HEK293 (cell line): ENCODE measurements at regions not wholly inside any gene's neighbourhood (a gene's known extent, or its start where the extent isn't known, plus 50 kb on each side); places are given as distances from the start of the nearest gene placed in this dataset.

Experiments used
- CTCF ChIA-PET: fragments of 350-600 bp; formaldehyde crosslinking; extraction: SDS; loops from one replicate; lab custom pipeline; 2021; ENCODE audit warnings: antibody characterized with exemption; lab: Yijun Ruan, JAX
- POLR2A ChIA-PET: fragments of 300-600 bp; formaldehyde crosslinking; extraction: SDS; loops from one replicate; lab custom pipeline; 2020; ENCODE audit warnings: antibody characterized with exemption, inconsistent platforms; lab: Yijun Ruan, JAX
- H3K27ac ChIP-seq: fragments of 200-500 bp; sonication (Bioruptor generic); 2 replicates; pipeline ENCODE4 v1.5.1; 2014; ENCODE audit warnings: low read depth, low read length, control low read depth, inconsistent platforms; ENCODE audit errors: extremely low read depth
- H3K36me3 ChIP-seq, 2 experiments: fragments of 200-500 bp in 1 of 2; sonication (Bioruptor generic) in 1 of 2; 1 replicate in 1 of 2; 2 replicates in 1 of 2; pipeline ENCODE4 v1.5.1; 2014 to 2017; ENCODE audit warnings: inconsistent platforms in 2 of 2, low read length in 2 of 2; ENCODE audit not compliant: control insufficient read depth in 2 of 2, insufficient read depth in 1 of 2
- H3K4me1 ChIP-seq: fragments of 200-500 bp; sonication (Bioruptor generic); 2 replicates; pipeline ENCODE4 v1.5.1; 2014; ENCODE audit warnings: mild to moderate bottlenecking, low read length, inconsistent platforms; ENCODE audit not compliant: control insufficient read depth, insufficient read depth
- H3K4me3 ChIP-seq: 2 replicates; pipeline ENCODE4 v1.5.1; 2011; ENCODE audit warnings: low read depth, mild to moderate bottlenecking, control low read depth, low read length, moderate library complexity
- H3K9me3 ChIP-seq: fragments of 200-500 bp; sonication (Bioruptor generic); 2 replicates; pipeline ENCODE4 v1.5.1; 2014; ENCODE audit warnings: low read depth, low read length, inconsistent platforms; ENCODE audit not compliant: control insufficient read depth, insufficient read depth
- BCL11A ChIP-seq: fragments of 450-650 bp; formaldehyde crosslinking; IDR thresholded peaks from 2 replicates; pipeline ENCODE4 v1.5.1; 2016; ENCODE audit warnings: low read depth, missing biosample characterization, missing genetic modification characterization
- KLF10 ChIP-seq: fragments of 450-650 bp; IDR thresholded peaks from 2 replicates; pipeline ENCODE4 v1.5.1; 2018; ENCODE audit warnings: missing biosample characterization, mild to moderate bottlenecking, missing genetic modification characterization
- OSR2 ChIP-seq: fragments of 450-650 bp; formaldehyde crosslinking; IDR thresholded peaks from 2 replicates; pipeline ENCODE4 v1.5.1; 2016; ENCODE audit warnings: missing biosample characterization, missing genetic modification characterization
- PRDM6 ChIP-seq: fragments of 450-650 bp; formaldehyde crosslinking; IDR thresholded peaks from 2 replicates; pipeline ENCODE4 v1.5.1; 2017; ENCODE audit warnings: missing biosample characterization, missing genetic modification characterization
- SALL2 ChIP-seq: fragments of 450-650 bp; formaldehyde crosslinking; IDR thresholded peaks from 2 replicates; pipeline ENCODE4 v1.5.0; 2017; ENCODE audit warnings: missing biosample characterization, mild to moderate bottlenecking, missing genetic modification characterization, borderline replicate concordance
- SP2 ChIP-seq: fragments of 450-650 bp; formaldehyde crosslinking; IDR thresholded peaks from 2 replicates; pipeline ENCODE4 v1.5.1; 2016; ENCODE audit warnings: missing biosample characterization, missing genetic modification characterization
- ZBTB11 ChIP-seq: fragments of 450-650 bp; formaldehyde crosslinking; conservative IDR thresholded peaks from 2 replicates; pipeline ENCODE4 v1.5.1; 2016; ENCODE audit warnings: low read depth, missing biosample characterization, missing genetic modification characterization
- ZBTB21 ChIP-seq: fragments of 450-650 bp; formaldehyde crosslinking; IDR thresholded peaks from 2 replicates; pipeline ENCODE4 v1.5.1; 2017; ENCODE audit warnings: missing biosample characterization, missing genetic modification characterization
- ZEB2 ChIP-seq: fragments of 450-650 bp; formaldehyde crosslinking; IDR thresholded peaks from 2 replicates; pipeline ENCODE4 v1.5.1; 2016; ENCODE audit warnings: missing biosample characterization, missing genetic modification characterization
- ZNF214 ChIP-seq: fragments of 450-650 bp; formaldehyde crosslinking; IDR thresholded peaks from 2 replicates; pipeline ENCODE4 v1.5.1; 2017; ENCODE audit warnings: missing biosample characterization, mild to moderate bottlenecking, missing genetic modification characterization, borderline replicate concordance
- ZNF26 ChIP-seq: fragments of 450-650 bp; formaldehyde crosslinking; IDR thresholded peaks from 2 replicates; pipeline ENCODE4 v1.5.1; 2016; ENCODE audit warnings: missing biosample characterization, missing genetic modification characterization
- ZNF292 ChIP-seq: fragments of 450-650 bp; formaldehyde crosslinking; IDR thresholded peaks from 2 replicates; pipeline ENCODE4 v1.5.1; 2016; ENCODE audit warnings: low read depth, missing biosample characterization, missing genetic modification characterization, borderline replicate concordance
- ZNF488 ChIP-seq: fragments of 450-650 bp; formaldehyde crosslinking; IDR thresholded peaks from 2 replicates; pipeline ENCODE4 v1.5.1; 2016; ENCODE audit warnings: missing biosample characterization, missing genetic modification characterization
- ZNF510 ChIP-seq: fragments of 450-650 bp; formaldehyde crosslinking; IDR thresholded peaks from 2 replicates; pipeline ENCODE4 v1.5.1; 2018; ENCODE audit warnings: mild to moderate bottlenecking, missing genetic modification characterization, missing biosample characterization; ENCODE audit not compliant: insufficient replicate concordance
- ZNF596 ChIP-seq: fragments of 450-650 bp; IDR thresholded peaks from 2 replicates; pipeline ENCODE4 v1.5.0; 2018; ENCODE audit warnings: missing biosample characterization, mild to moderate bottlenecking, missing genetic modification characterization, moderate library complexity
- ZNF658 ChIP-seq: fragments of 450-650 bp; formaldehyde crosslinking; IDR thresholded peaks from 2 replicates; pipeline ENCODE4; 2016; ENCODE audit warnings: missing biosample characterization, missing genetic modification characterization
- ZNF670 ChIP-seq: fragments of 450-650 bp; formaldehyde crosslinking; IDR thresholded peaks from 2 replicates; pipeline ENCODE4 v1.5.1; 2016; ENCODE audit warnings: missing biosample characterization, missing genetic modification characterization, low read depth
- ZNF747 ChIP-seq: fragments of 450-650 bp; formaldehyde crosslinking; IDR thresholded peaks from 2 replicates; pipeline ENCODE4 v1.5.1; 2016; ENCODE audit warnings: missing biosample characterization, missing genetic modification characterization
- ZNF76 ChIP-seq: fragments of 450-650 bp; formaldehyde crosslinking; IDR thresholded peaks from 2 replicates; pipeline ENCODE4; 2016; ENCODE audit warnings: low read depth, missing biosample characterization, missing genetic modification characterization, borderline replicate concordance
- ZNF837 ChIP-seq: fragments of 450-650 bp; formaldehyde crosslinking; IDR thresholded peaks from 2 replicates; pipeline ENCODE4 v1.5.1; 2016; ENCODE audit warnings: missing biosample characterization, missing genetic modification characterization
- ZSCAN4 ChIP-seq: fragments of 450-650 bp; formaldehyde crosslinking; IDR thresholded peaks from 2 replicates; pipeline ENCODE4 v1.5.1; 2017; ENCODE audit warnings: missing biosample characterization, missing genetic modification characterization

GRCh38 chr6:20350215-20350614 is 51.5 kb upstream of the E2F3 start:
- H3K36me3 ChIP-seq = no peaks in the 10 kb centered on the region
- no peak overlapping the region for H3K27ac ChIP-seq
- ChIA-PET POLR2A (no interaction called here), CTCF (interaction anchor here (0.7 to 1.4 kb wide), 2 partner anchors 9 to 13 kb away, joined by 3 to 7 read pairs; no protein-coding TSS in a partner anchor)
- no peaks in the 10 kb centered on the region for H3K4me1 ChIP-seq
- H3K4me3 ChIP-seq = no peak overlapping the region
- TF ChIP-seq SP2 (tag by site-specific recombination) (no peak), KLF10 (tag by site-specific recombination) (no peak), SALL2 (tag by site-specific recombination) (no peak), ZNF292 (no peak), ZEB2 (tag by site-specific recombination) (no peak), ZNF214 (tag by site-specific recombination) (no peak), ZNF837 (tag by site-specific recombination) (no peak), ZNF26 (tag by site-specific recombination) (no peak)
- TF ChIP-seq, all 188 proteins: peak for 0
- H3K9me3 ChIP-seq = no peaks in the 10 kb centered on the region

GRCh38 chr6:20351534-20351933 is 50.1 kb upstream of the E2F3 start:
- H3K4me3 ChIP-seq = no peak overlapping the region
- no peaks in the 10 kb centered on the region for H3K36me3 ChIP-seq
- TF ChIP-seq OSR2 = no peak
- TF ChIP-seq ZEB2 (tag by site-specific recombination) = no peak
- TF ChIP-seq ZNF747 (tag by site-specific recombination) = no peak
- TF ChIP-seq BCL11A (tag by site-specific recombination) = no peak
- no peak for TF ChIP-seq ZNF670
- TF ChIP-seq ZBTB11 (tag by site-specific recombination) = no peak
- no peak for TF ChIP-seq ZNF510 (tag by site-specific recombination)
- no peak for TF ChIP-seq PRDM6
- TF ChIP-seq ZNF596 (tag by site-specific recombination) = no peak
- no peak for TF ChIP-seq ZNF76 (tag by site-specific recombination)
- no peak for TF ChIP-seq ZNF292
- no peak for TF ChIP-seq ZNF488 (tag by site-specific recombination)
- no peak for TF ChIP-seq ZSCAN4 (tag by site-specific recombination)
- TF ChIP-seq ZNF658 (tag by site-specific recombination) = no peak
- no peak for TF ChIP-seq ZBTB21 (tag by site-specific recombination)
- no peaks in the 10 kb centered on the region for H3K4me1 ChIP-seq
- ChIA-PET CTCF (no interaction called here), POLR2A (no interaction called here)
- no peak overlapping the region for H3K27ac ChIP-seq
- H3K9me3 ChIP-seq = no peaks in the 10 kb centered on the region
